IMR-90 (cell line): ENCODE measurements at regions not wholly inside any gene's neighbourhood (a gene's known extent, or its start where the extent isn't known, plus 50 kb on each side); places are given as distances from the start of the nearest gene placed in this dataset.

Experiments used
- ATAC-seq: fragments of 200-7000 bp; cut with Tn5 transposase; 2 replicates; pipeline ENCODE4 v1.9.1; 2020; ENCODE audit warnings: low read depth, mild to moderate bottlenecking, moderate library complexity
- BruUV-seq: library from RNA; stranded (reverse); fragments of 400-500 nt; replicated peaks from 2 replicates; lab custom pipeline; 2021; lab: Mats Ljungman, UMichigan
- CTCF ChIA-PET: fragments of 300-600 bp; formaldehyde crosslinking; extraction: SDS; loops from one replicate; lab custom pipeline; 2021; ENCODE audit warnings: antibody characterized with exemption; lab: Yijun Ruan, JAX
- POLR2A ChIA-PET: fragments of 300-600 bp; sonication (Branson Sonifier 250); formaldehyde crosslinking; loops from one replicate; lab custom pipeline; 2022; ENCODE audit warnings: antibody characterized with exemption; ENCODE audit not compliant: unreplicated experiment; lab: Charles Lee
- DNase-seq: peaks from one replicate; pipeline ENCODE4 v3.0.0; 2013
- H2AFZ ChIP-seq: replicated peaks from 2 replicates; pipeline ENCODE3; 2013; ENCODE audit warnings: low read length, mild to moderate bottlenecking; ENCODE audit not compliant: poor library complexity
- H2AK5ac ChIP-seq: 2 replicates; pipeline ENCODE4 v1.6.1; 2013; ENCODE audit warnings: low read depth, low read length, inconsistent platforms
- H2AK9ac ChIP-seq: replicated peaks from 2 replicates; pipeline ENCODE3; 2013; ENCODE audit warnings: mild to moderate bottlenecking, low read depth, low read length, moderate library complexity; ENCODE audit not compliant: poor library complexity
- H2BK120ac ChIP-seq: 2 replicates; pipeline ENCODE4 v1.6.1; 2013; ENCODE audit warnings: low read depth, low read length, inconsistent platforms
- H2BK15ac ChIP-seq: 3 replicates; pipeline ENCODE4 v1.6.1; 2013; ENCODE audit warnings: low read depth, low read length, inconsistent platforms
- H2BK20ac ChIP-seq: 2 replicates; pipeline ENCODE4 v1.6.1; 2013; ENCODE audit warnings: low read depth, mild to moderate bottlenecking, inconsistent platforms, low read length, moderate library complexity
- H2BK5ac ChIP-seq: 2 replicates; pipeline ENCODE4 v1.6.1; 2013; ENCODE audit warnings: mild to moderate bottlenecking, low read depth, low read length, inconsistent platforms; ENCODE audit not compliant: poor library complexity, severe bottlenecking
- H3K14ac ChIP-seq: replicated peaks from 2 replicates; pipeline ENCODE4 v1.6.1; 2013; ENCODE audit warnings: low read depth, low read length, inconsistent platforms
- H3K18ac ChIP-seq: 2 replicates; pipeline ENCODE4 v1.6.1; 2013; ENCODE audit warnings: low read depth, low read length, control low read depth
- H3K23ac ChIP-seq: 2 replicates; pipeline ENCODE4 v1.6.1; 2013; ENCODE audit warnings: low read depth, low read length, inconsistent platforms
- H3K27ac ChIP-seq: 2 replicates; pipeline ENCODE4 v1.5.1; 2013; ENCODE audit warnings: mild to moderate bottlenecking, control low read depth, low read length; ENCODE audit not compliant: insufficient read depth
- H3K27me3 ChIP-seq: 2 replicates; pipeline ENCODE4 v1.6.1; 2013; ENCODE audit warnings: low read length; ENCODE audit not compliant: control insufficient read depth, insufficient read depth
- H3K36me3 ChIP-seq: 2 replicates; pipeline ENCODE4 v1.6.1; 2013; ENCODE audit warnings: low read length, mixed read lengths; ENCODE audit not compliant: control insufficient read depth, insufficient read depth
- H3K4ac ChIP-seq: 2 replicates; pipeline ENCODE4 v1.6.1; 2013; ENCODE audit warnings: low read depth, low read length, inconsistent platforms
- H3K4me1 ChIP-seq: 2 replicates; pipeline ENCODE4 v1.6.1; 2013; ENCODE audit warnings: low read length, mixed read lengths; ENCODE audit not compliant: control insufficient read depth, insufficient read depth
- H3K4me2 ChIP-seq: 2 replicates; pipeline ENCODE4 v1.6.1; 2013; ENCODE audit warnings: low read depth, mild to moderate bottlenecking, control low read depth, low read length, moderate library complexity
- H3K4me3 ChIP-seq: 2 replicates; pipeline ENCODE4 v1.5.1; 2013; ENCODE audit warnings: low read depth, mild to moderate bottlenecking, control low read depth, low read length, moderate library complexity; ENCODE audit not compliant: insufficient read depth
- H3K56ac ChIP-seq: 2 replicates; pipeline ENCODE4 v1.6.1; 2013; ENCODE audit warnings: low read length, inconsistent platforms; ENCODE audit not compliant: insufficient read depth; ENCODE audit errors: extremely low read depth
- H3K79me1 ChIP-seq, 2 experiments: 2 replicates each; pipeline ENCODE4 v1.6.1; 2013; ENCODE audit warnings: low read length in 2 of 2, inconsistent platforms in 1 of 2, low read depth in 1 of 2
- H3K9ac ChIP-seq: 2 replicates; pipeline ENCODE4 v1.6.1; 2013; ENCODE audit warnings: low read depth, low read length, control low read depth
- H3K9me1 ChIP-seq: 2 replicates; pipeline ENCODE4 v1.6.1; 2013; ENCODE audit warnings: low read length, inconsistent platforms; ENCODE audit not compliant: insufficient read depth
- H3K9me3 ChIP-seq: 2 replicates; pipeline ENCODE4 v1.6.1; 2013; ENCODE audit warnings: low read length; ENCODE audit not compliant: control insufficient read depth, insufficient read depth
- H4K20me1 ChIP-seq: 2 replicates; pipeline ENCODE4 v1.6.1; 2013; ENCODE audit warnings: low read length, inconsistent platforms; ENCODE audit not compliant: insufficient read depth
- H4K5ac ChIP-seq: 2 replicates; pipeline ENCODE4 v1.6.1; 2013; ENCODE audit warnings: mild to moderate bottlenecking, low read depth, low read length, control low read depth
- H4K8ac ChIP-seq, 2 experiments: 2 replicates each; pipeline ENCODE4 v1.6.1; 2013; ENCODE audit warnings: low read depth in 2 of 2, low read length in 2 of 2, control low read depth in 1 of 2, inconsistent platforms in 1 of 2
- H4K91ac ChIP-seq: 2 replicates; pipeline ENCODE4 v1.6.1; 2013; ENCODE audit warnings: low read depth, low read length, inconsistent platforms; ENCODE audit not compliant: insufficient read depth
- BHLHE40 ChIP-seq: fragments of 150-350 bp; IDR thresholded peaks from 2 replicates; pipeline ENCODE4 v1.6.1; 2016; ENCODE audit warnings: mild to moderate bottlenecking, low read depth, low read length
- CEBPB ChIP-seq: IDR thresholded peaks from 2 replicates; pipeline ENCODE4 v1.6.1; 2012; ENCODE audit warnings: low read depth, low read length, improper control_type of control experiment
- CHD1 ChIP-seq: IDR thresholded peaks from 2 replicates; pipeline ENCODE4 v1.6.1; 2012; ENCODE audit warnings: low read depth, low read length, improper control_type of control experiment
- CTCF ChIP-seq: conservative IDR thresholded peaks from 2 replicates; pipeline ENCODE4 v1.5.1; 2012; ENCODE audit warnings: mild to moderate bottlenecking, low read depth, low read length, improper control_type of control experiment
- ELK1 ChIP-seq: fragments of 150-350 bp; IDR thresholded peaks from 2 replicates; pipeline ENCODE4 v1.6.1; 2016; ENCODE audit warnings: low read depth, mild to moderate bottlenecking, low read length, moderate library complexity, borderline replicate concordance
- FOS ChIP-seq: fragments of 150-350 bp; IDR thresholded peaks from 2 replicates; pipeline ENCODE4 v1.6.1; 2016; ENCODE audit warnings: low read depth, low read length
- MAFK ChIP-seq: IDR thresholded peaks from 2 replicates; pipeline ENCODE4 v1.6.1; 2012; ENCODE audit warnings: low read depth, low read length, improper control_type of control experiment
- MAZ ChIP-seq: IDR thresholded peaks from 2 replicates; pipeline ENCODE4 v1.6.1; 2012; ENCODE audit warnings: low read depth, mild to moderate bottlenecking, low read length, improper control_type of control experiment, moderate library complexity, borderline replicate concordance
- MXI1 ChIP-seq: IDR thresholded peaks from 2 replicates; pipeline ENCODE4 v1.6.1; 2012; ENCODE audit warnings: low read depth, mild to moderate bottlenecking, low read length, moderate library complexity, borderline replicate concordance
- NFE2L2 ChIP-seq: fragments of 150-350 bp; IDR thresholded peaks from 2 replicates; pipeline ENCODE4 v1.6.1; 2016; ENCODE audit warnings: low read depth, mild to moderate bottlenecking, low read length
- POLR2A ChIP-seq: IDR thresholded peaks from 2 replicates; pipeline ENCODE4 v1.6.1; 2012; ENCODE audit warnings: mild to moderate bottlenecking, low read depth, low read length
- RAD21 ChIP-seq: IDR thresholded peaks from 2 replicates; pipeline ENCODE4 v1.6.1; 2012; ENCODE audit warnings: low read length, improper control_type of control experiment
- RCOR1 ChIP-seq: IDR thresholded peaks from 2 replicates; pipeline ENCODE4 v1.6.1; 2012; ENCODE audit warnings: mild to moderate bottlenecking, low read length, improper control_type of control experiment; ENCODE audit not compliant: insufficient replicate concordance
- RFX5 ChIP-seq: IDR thresholded peaks from 2 replicates; pipeline ENCODE4 v1.8.0; 2012; ENCODE audit warnings: low read depth, mild to moderate bottlenecking, low read length, moderate library complexity
- SMC3 ChIP-seq: fragments of 150-350 bp; IDR thresholded peaks from 2 replicates; pipeline ENCODE4 v1.6.1; 2016; ENCODE audit warnings: low read depth, mild to moderate bottlenecking, antibody characterized with exemption, low read length, moderate library complexity
- USF2 ChIP-seq: fragments of 150-350 bp; IDR thresholded peaks from 2 replicates; pipeline ENCODE4 v1.6.1; 2017; ENCODE audit warnings: mild to moderate bottlenecking, antibody characterized with exemption, low read length, low read depth
- WGBS, 2 experiments: methylation state at CpG; one replicate each; pipeline versions ENCODE4 v1.1.5 to v1.1.7; 2013; ENCODE audit warnings: missing lambda C conversion rate in 2 of 2; ENCODE audit not compliant: insufficient read length in 1 of 2; ENCODE audit errors: extremely low coverage in 2 of 2; 5-methylcytosine and 5-hydroxymethylcytosine counted together
- dilution Hi-C: fragments of 300-500 bp; cut with HindIII; formaldehyde crosslinking; loops from one replicate; pipeline ENCODE4 v1.14.3; 2018; ENCODE audit warnings: low sequenced_read_pairs; ENCODE audit not compliant: unreplicated experiment
- in situ Hi-C: fragments of 300-500 bp; cut with MboI; formaldehyde crosslinking; loops from 3 replicates; pipeline ENCODE4 v1.14.3; 2019; ENCODE audit warnings: low sequenced_read_pairs, inconsistent platforms, mixed read lengths
- intact Hi-C: fragments of 100-400 bp; cut with micrococcal nuclease; formaldehyde crosslinking; loops from 2 replicates; pipeline ENCODE4 v1.10.0; 2022

- dilution Hi-C loops (no loop called here), in situ Hi-C loops (no loop called here), intact Hi-C loops (no loop called here)
- Histone ChIP-seq H2BK120ac (no peak overlapping the region), H3K9ac (no peak overlapping the region), H3K27me3 (no peaks in the 10 kb centered on the region), H2AFZ (no peak overlapping the region), H3K18ac (no peak overlapping the region), H2AK9ac (no peak overlapping the region), H2AK5ac (no peak overlapping the region), H2BK20ac (no peak overlapping the region), H4K20me1 (no peaks in the 10 kb centered on the region), H3K36me3 (no peaks in the 10 kb centered on the region), H2BK15ac (no peak overlapping the region; the same call in 2 of the 3 replicates), H3K56ac (no peak overlapping the region), H3K9me1 (0 out of 2 replicates have a peak, but pooled peaks cover 2% of the 10 kb centered on the region), H3K14ac (no peak overlapping the region), H4K91ac (0 out of 2 replicates have a peak overlapping the region, but pooled peaks have one; percentile 15), H4K8ac (no peak overlapping the region), H3K4ac (no peak overlapping the region), H3K4me3 (no peak overlapping the region), H4K5ac (no peak overlapping the region), H3K23ac (no peak overlapping the region), H3K9me3 (no peaks in the 10 kb centered on the region), H3K79me1 (no peaks in the 10 kb centered on the region), H3K4me2 (no peak overlapping the region), H2BK5ac (no peak overlapping the region), H3K27ac (no peak overlapping the region), H3K4me1 (peaks cover 8% of the 10 kb centered on the region)
- ChIA-PET CTCF (no interaction called here), POLR2A (no interaction called here)
- no TSS peak for BruUV-seq
- no peak for ATAC-seq
- no CpG with 5 or more reads among the region's 1 CpG for WGBS, 2 experiments
- no peak for DNase-seq
- TF ChIP-seq USF2 (no peak), ELK1 (no peak), RCOR1 (no peak), RAD21 (no peak), NFE2L2 (no peak), RFX5 (no peak), FOS (no peak), MAZ (no peak), CHD1 (no peak), CTCF (no peak), SMC3 (no peak), MAFK (no peak), BHLHE40 (no peak), POLR2A (no peak), MXI1 (no peak), CEBPB (no peak)
These were observed 87.8 kb downstream of the CCDC71L start for GRCh38 chr7:106573125-106573663.
